Tibial nerve (tissue), 4 donors: ENCODE measurements at regions not wholly inside any gene's neighbourhood (a gene's known extent, or its start where the extent isn't known, plus 50 kb on each side); places are given as distances from the start of the nearest gene placed in this dataset.

Experiments
- DNase-seq, 2 donors: peaks; one replicate each; pipeline ENCODE4 v3.0.0-alpha.2; 2019; ENCODE audit warnings: low spot score in 2 of 2
- H3K27ac ChIP-seq, 4 donors: fragments of 200-600 bp; sonication (generic) in 3 of 4; one replicate each; pipeline ENCODE4 v1.5.1; 2017 to 2019; ENCODE audit warnings: mild to moderate bottlenecking in 1 of 4
- H3K27me3 ChIP-seq, 2 donors: fragments of 200-600 bp; sonication (generic) in 1 of 2; one replicate each; pipeline versions ENCODE4 v1.5.1 to v1.6.0; 2017 to 2019
- H3K36me3 ChIP-seq, 3 donors: fragments of 200-600 bp; sonication (generic); one replicate each; pipeline ENCODE4 v1.5.1; 2018 to 2019
- H3K4me1 ChIP-seq, 4 donors: fragments of 200-600 bp; sonication (generic) in 3 of 4; one replicate each; pipeline ENCODE4 v1.5.1; 2017 to 2019
- H3K4me3 ChIP-seq, 4 donors: fragments of 200-600 bp; sonication (generic) in 3 of 4; one replicate each; pipeline ENCODE4 v1.5.1; 2017 to 2019; ENCODE audit warnings: mild to moderate bottlenecking in 1 of 4, moderate library complexity in 1 of 4
- H3K9me3 ChIP-seq, 4 donors: fragments of 200-600 bp; sonication (generic) in 3 of 4; one replicate each; pipeline ENCODE4 v1.5.1; 2017 to 2019
- CTCF ChIP-seq, 5 experiments: fragments of 200-600 bp in 3 of 5; fragments of 450-650 bp in 2 of 5; sonication (generic) in 3 of 5; IDR thresholded peaks; one replicate each; pipeline ENCODE4 v1.5.1; 2016 to 2019; ENCODE audit warnings: antibody characterized with exemption in 5 of 5, mild to moderate bottlenecking in 3 of 5, moderate library complexity in 2 of 5
- EP300 ChIP-seq, 2 donors: sonication (generic); formaldehyde crosslinking; IDR thresholded peaks; one replicate each; pipeline ENCODE4 v1.6.1; 2017; ENCODE audit warnings: antibody characterized with exemption in 2 of 2, mild to moderate bottlenecking in 1 of 2
- POLR2A ChIP-seq, 2 donors: fragments of 450-650 bp; IDR thresholded peaks; one replicate each; pipeline ENCODE4 v1.6.1; 2017; ENCODE audit warnings: antibody characterized with exemption in 2 of 2, mild to moderate bottlenecking in 2 of 2, moderate library complexity in 2 of 2
- WGBS, 2 donors: methylation state at CpG; one replicate each; pipeline ENCODE4 v1.1.5; 2018; 5-methylcytosine and 5-hydroxymethylcytosine counted together

DNA sequence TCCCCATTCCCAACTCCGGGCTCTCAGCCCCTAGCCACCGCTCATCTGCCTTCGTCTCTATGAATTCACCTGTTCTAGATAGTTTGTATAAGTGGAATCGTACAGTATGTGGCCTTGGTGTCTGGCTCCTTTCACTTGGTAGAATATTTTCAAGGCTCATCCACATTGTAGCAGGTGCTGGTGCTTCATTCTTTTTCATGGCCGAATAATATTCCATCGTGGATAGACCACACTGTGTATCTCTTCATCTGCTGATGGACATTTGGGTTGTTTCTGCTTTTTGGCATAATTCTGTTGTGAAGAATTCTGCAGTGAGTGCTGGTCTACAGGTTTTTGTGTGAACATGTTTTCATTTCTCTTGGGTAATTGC, 324.2 kb downstream of the SEC14L1 start:
- H3K27me3 ChIP-seq, result no peaks in the 10 kb centered on the region
- peaks cover 0 to 96% (median 77%) of the 10 kb centered on the region in 4 donors for H3K4me1 ChIP-seq
- 93 to 94% methylated on average over 6 of the region's 6 CpGs for WGBS, 2 donors
- H3K9me3 ChIP-seq, result no peaks in the 10 kb centered on the region
- no peak for TF ChIP-seq CTCF (IDR thresholded peaks at IDR 0.05)
- no peak for TF ChIP-seq EP300 (IDR thresholded peaks at IDR 0.05)
- TF ChIP-seq POLR2A (IDR thresholded peaks at IDR 0.05), result no peak
- peak overlapping the region in 3 of 4 donors; percentile 54 to 94 (median 88) for H3K27ac ChIP-seq
- no peak overlapping the region for H3K4me3 ChIP-seq
- no peak for DNase-seq
- no peaks in the 10 kb centered on the region for H3K36me3 ChIP-seq

DNA sequence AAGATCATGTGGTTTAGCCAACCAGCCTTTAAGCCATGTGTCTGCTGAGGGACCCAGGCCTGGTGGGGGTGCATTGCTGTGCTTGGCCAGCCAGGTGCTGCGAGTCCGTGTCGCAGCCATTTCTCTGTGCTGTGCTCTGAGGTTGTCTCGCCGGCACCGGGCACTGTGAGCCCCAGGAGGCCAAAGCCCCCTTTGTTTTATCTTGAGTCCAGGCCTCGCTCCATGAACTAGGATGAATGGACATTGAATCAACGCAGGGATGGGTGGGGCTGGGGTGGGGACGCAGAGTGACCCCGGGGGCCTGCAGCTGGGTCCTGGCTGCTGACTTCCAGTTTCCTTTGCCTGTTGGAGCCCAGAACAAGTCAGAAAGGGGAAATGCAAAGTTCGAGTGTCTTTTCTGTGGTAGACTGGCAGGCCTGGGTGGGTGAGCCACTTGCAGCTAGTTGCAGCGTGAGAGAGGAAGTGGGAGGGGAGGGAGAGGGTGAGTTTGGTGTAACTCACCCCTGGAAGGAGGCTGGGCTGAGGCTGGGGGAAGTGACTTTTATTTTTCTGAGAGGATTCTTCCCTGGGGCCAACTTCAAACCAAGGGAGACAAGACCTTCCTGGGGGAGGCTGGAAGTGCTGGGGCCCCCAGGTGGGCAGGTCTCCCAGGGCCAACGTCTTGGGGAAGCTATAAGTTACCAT, 324.7 kb downstream of the SEC14L1 start:
- WGBS, 2 donors, result 10 to 33% methylated on average over 13 of the region's 13 CpGs
- H3K27ac ChIP-seq, result peak overlapping the region in 3 of 4 donors; percentile 71 to 94 (median 88)
- peaks cover 0 to 96% (median 75%) of the 10 kb centered on the region in 4 donors for H3K4me1 ChIP-seq
- no peaks in the 10 kb centered on the region for H3K9me3 ChIP-seq
- no peaks in the 10 kb centered on the region for H3K27me3 ChIP-seq
- H3K4me3 ChIP-seq, result no peak overlapping the region
- DNase-seq, result peak in 1 of 2 donors; percentile 45
- TF ChIP-seq EP300 (IDR thresholded peaks at IDR 0.05) (peak in 1 of 2 donors; percentile 72), CTCF (IDR thresholded peaks at IDR 0.05) (no peak)
- H3K36me3 ChIP-seq, result no peaks in the 10 kb centered on the region

- no peak overlapping the region for H3K4me3 ChIP-seq
- whole genome bisulfite sequencing, 2 donors, result 21 to 31% methylated on average over 11 of the region's 13 CpGs
- H3K36me3 ChIP-seq, result no peaks in the 10 kb centered on the region
- no peaks in the 10 kb centered on the region for H3K9me3 ChIP-seq
- peak overlapping the region; percentile 43 to 94 (median 80) for H3K27ac ChIP-seq
- H3K4me1 ChIP-seq, result peaks cover 0 to 96% (median 75%) of the 10 kb centered on the region in 4 donors
- no peaks in the 10 kb centered on the region for H3K27me3 ChIP-seq
- DNase-seq, result no peak
- TF ChIP-seq CTCF (IDR thresholded peaks at IDR 0.05) (no peak), POLR2A (IDR thresholded peaks at IDR 0.05) (no peak), EP300 (IDR thresholded peaks at IDR 0.05) (no peak)
Observed at GRCh38 chr17:77466140-77466539, 325.4 kb downstream of the SEC14L1 start.

DNA sequence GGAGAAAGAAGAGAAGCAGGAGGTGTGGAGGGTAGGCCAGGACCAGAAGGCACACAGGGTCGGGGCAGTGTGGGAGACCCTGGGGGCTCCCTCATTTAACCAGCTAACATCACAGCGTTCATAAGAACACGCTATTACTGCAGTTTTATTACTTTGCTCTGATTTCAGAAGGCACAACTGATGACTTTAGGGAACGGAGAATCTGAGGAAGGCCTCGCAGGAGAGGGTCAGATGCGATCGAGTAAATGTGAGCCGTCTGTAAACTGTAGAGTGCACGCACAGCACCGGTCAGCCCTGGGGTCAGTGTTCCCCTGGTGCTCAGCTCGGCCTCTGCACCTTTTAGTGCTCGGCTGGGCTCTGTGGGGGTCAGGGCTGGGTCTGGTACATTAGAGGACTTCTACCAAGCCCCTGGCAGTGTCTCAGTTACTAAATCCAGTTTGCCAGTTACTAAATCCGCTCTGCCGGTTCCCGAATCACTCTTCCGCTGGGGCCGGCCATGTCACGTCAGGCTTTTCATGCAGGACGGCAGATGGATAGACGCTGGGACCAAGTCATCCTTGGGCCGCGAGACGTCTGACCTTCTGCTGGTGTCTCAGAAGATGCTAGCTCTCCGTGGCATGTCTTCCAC, 325.9 kb downstream of the SEC14L1 start:
- no peak overlapping the region for H3K4me3 ChIP-seq
- no peaks in the 10 kb centered on the region for H3K36me3 ChIP-seq
- peak overlapping the region; percentile 43 to 94 (median 80) for H3K27ac ChIP-seq
- no peak for DNase-seq
- peaks cover 2 to 96% (median 76%) of the 10 kb centered on the region in 4 donors for H3K4me1 ChIP-seq
- TF ChIP-seq POLR2A (IDR thresholded peaks at IDR 0.05) (no peak), CTCF (IDR thresholded peaks at IDR 0.05) (no peak), EP300 (IDR thresholded peaks at IDR 0.05) (no peak)
- WGBS, 2 donors, result 47 to 60% methylated on average over 18 to 24 of the region's 24 CpGs
- H3K27me3 ChIP-seq, result no peaks in the 10 kb centered on the region
- no peaks in the 10 kb centered on the region for H3K9me3 ChIP-seq

- Histone ChIP-seq H3K27me3 (no peaks in the 10 kb centered on the region), H3K9me3 (no peaks in the 10 kb centered on the region), H3K4me3 (no peak overlapping the region), H3K4me1 (peaks cover 4 to 96% (median 80%) of the 10 kb centered on the region in 4 donors), H3K36me3 (no peaks in the 10 kb centered on the region), H3K27ac (peak overlapping the region in 3 of 4 donors; percentile 66 to 94 (median 88))
- WGBS, 2 donors, result 58 to 76% methylated on average over 23 to 25 of the region's 25 CpGs
- TF ChIP-seq CTCF (IDR thresholded peaks at IDR 0.05) (no peak), POLR2A (IDR thresholded peaks at IDR 0.05) (no peak), EP300 (IDR thresholded peaks at IDR 0.05) (no peak)
- DNase-seq, result no peak
Observed at GRCh38 chr17:77467521-77467920, 326.8 kb downstream of the SEC14L1 start.
